ENCODE measurements at regions not wholly inside any gene's neighbourhood (a gene's known extent, or its start where the extent isn't known, plus 50 kb on each side); places are given as distances from the start of the nearest gene placed in this dataset.

- WGBS, 2 experiments (ENCODE audit: extremely low coverage in 1 of 2, insufficient coverage in 1 of 2, insufficient read length in 1 of 2, insufficient replicate concordance in 2 of 2, low coverage in 1 of 2, low lambda C conversion rate in 2 of 2, missing lambda C conversion rate in 1 of 2), result 94% methylated on average over 1 of the region's 1 CpG; no CpG with 5 or more reads in 1 of the 2 experiments
- TF ChIP-seq FOSL1 (IDR thresholded peaks at IDR 0.05; ENCODE audit: insufficient read depth, low read depth, low read length), result no peak
Measured at GRCh38 chr4:171015441-171015840, 797.8 kb upstream of the GALNTL6 start.

More at GRCh38 chr4:171015441-171015840, 797.8 kb upstream of the GALNTL6 start:
- ChIA-PET CTCF (ENCODE audit: partially characterized antibody) (interaction anchor here (0.6 kb wide), 1 partner anchor 27 kb away, joined by 3 read pairs; no protein-coding TSS in a partner anchor), POLR2A (ENCODE audit: partially characterized antibody) (no interaction called here)
- H2AFZ ChIP-seq (ENCODE audit: low read length), result no peak overlapping the region
- no peaks in the 10 kb centered on the region for H3K4me1 ChIP-seq (replicated peaks in 1 of 4; ENCODE audit: control insufficient read depth in 3 of 4, insufficient read depth in 4 of 4, low read length in 3 of 4)
- H3K4me2 ChIP-seq (ENCODE audit: insufficient read depth in 1 of 2, low read depth in 2 of 2, low read length in 2 of 2), result no peak overlapping the region
- no peaks in the 10 kb centered on the region for H3K79me1 ChIP-seq (ENCODE audit: low read depth, low read length)
- no peak overlapping the region for H2AK5ac ChIP-seq (ENCODE audit: low read depth, low read length)
- no peak overlapping the region for H3K14ac ChIP-seq (ENCODE audit: insufficient read length)
- H3K18ac ChIP-seq (ENCODE audit: extremely low read depth, low read length), result no peak overlapping the region
- H3K23me2 ChIP-seq (ENCODE audit: low read depth, low read length), result no peaks in the 10 kb centered on the region
- no peak for DNase-seq (ENCODE audit: low read depth in 1 of 2, low spot score in 2 of 2)
- no peak overlapping the region for H2BK12ac ChIP-seq (ENCODE audit: low read depth, low read length)
- no peaks in the 10 kb centered on the region for H3K27me3 ChIP-seq (replicated peaks in 1 of 4; ENCODE audit: control insufficient read depth in 3 of 4, extremely low read depth in 1 of 4, insufficient read depth in 3 of 4, low read length in 3 of 4)
- H2BK20ac ChIP-seq (ENCODE audit: low read length), result no peak overlapping the region
- no peak overlapping the region for H3K4me3 ChIP-seq (ENCODE audit: extremely low read depth in 1 of 4, insufficient read depth in 2 of 4, low read depth in 3 of 4, low read length in 4 of 4)
- H3K23ac ChIP-seq (ENCODE audit: insufficient read length), result no peak overlapping the region
- H3K9me3 ChIP-seq (ENCODE audit: insufficient read depth in 2 of 2, low read depth in 1 of 2, low read length in 1 of 2), result peaks cover 15 to 20% of the 10 kb centered on the region in 2 experiments
- H3K9ac ChIP-seq (replicated peaks in 1 of 4; ENCODE audit: extremely low read depth in 1 of 4, low read depth in 3 of 4, low read length in 3 of 4), result no peak overlapping the region
- H2BK15ac ChIP-seq (ENCODE audit: low read length), result no peak overlapping the region
- no peak overlapping the region for H2BK120ac ChIP-seq (replicated peaks; ENCODE audit: low read depth, low read length)
- no peak overlapping the region for H4K8ac ChIP-seq (ENCODE audit: extremely low read depth, insufficient read depth, low read length)
- H3K36me3 ChIP-seq (ENCODE audit: control insufficient read depth in 2 of 4, insufficient read depth in 4 of 4, low read length in 3 of 4), result peaks cover 0 to 10% (median 1%) of the 10 kb centered on the region in 4 experiments; a peak in 3 of 8 replicates
- no peak overlapping the region for H4K5ac ChIP-seq (ENCODE audit: insufficient read length, low read depth, low read length)
- H3K4ac ChIP-seq (replicated peaks; ENCODE audit: insufficient read length, low read depth, low read length), result no peak overlapping the region
- H4K91ac ChIP-seq (replicated peaks; ENCODE audit: insufficient read length, low read length), result no peak overlapping the region
- no peak overlapping the region for H3K56ac ChIP-seq (replicated peaks; ENCODE audit: insufficient read length, low read depth, low read length)
- no peak for FAIRE-seq
- H4K20me1 ChIP-seq (replicated peaks in 1 of 2; ENCODE audit: control insufficient read depth in 1 of 2, insufficient read depth in 2 of 2, low read length in 2 of 2), result no peaks in the 10 kb centered on the region
- H3K79me2 ChIP-seq (ENCODE audit: control insufficient read depth in 1 of 2, insufficient read depth in 2 of 2, low read length in 2 of 2), result no peaks in the 10 kb centered on the region
- H3K27ac ChIP-seq (ENCODE audit: low read depth, low read length), result no peak overlapping the region
- H2BK5ac ChIP-seq (ENCODE audit: low read depth, low read length), result no peak overlapping the region
